HG03097 (cell line): ENCODE measurements at regions not wholly inside any gene's neighbourhood (a gene's known extent, or its start where the extent isn't known, plus 50 kb on each side); places are given as distances from the start of the nearest gene placed in this dataset.

Experiments used
- ATAC-seq: cut with Tn5 transposase; IDR thresholded peaks from one replicate; pipeline ENCODE4 v1.9.1; 2021; ENCODE audit not compliant: unreplicated experiment, low FRiP score

- ATAC-seq = no peak
Measured at GRCh38 chrX:68998716-68999115, 166.5 kb downstream of the PJA1 start.

- no peak for ATAC-seq
Measured at GRCh38 chrX:68997911-68998310, 167.3 kb downstream of the PJA1 start.

GRCh38 chrX:68997511-68997910 is 167.7 kb downstream of the PJA1 start:
- no peak for ATAC-seq

GRCh38 chrX:68995780-68996551 is 167.1 kb downstream of the EFNB1 start:
- no peak for ATAC-seq

GRCh38 chrX:68995386-68995779 is 166.6 kb downstream of the EFNB1 start:
- ATAC-seq = no peak

GRCh38 chrX:68994891-68995255 is 166.1 kb downstream of the EFNB1 start:
- ATAC-seq = no peak

GRCh38 chrX:68994135-68994890 is 165.5 kb downstream of the EFNB1 start:
- no peak for ATAC-seq

GRCh38 chrX:68992821-68993397 is 164.1 kb downstream of the EFNB1 start:
- ATAC-seq = no peak

- ATAC-seq = no peak
Measured at GRCh38 chrX:68991691-68992345, 163.0 kb downstream of the EFNB1 start.

GRCh38 chrX:68990948-68991347 is 162.1 kb downstream of the EFNB1 start:
- ATAC-seq = no peak

- no peak for ATAC-seq
Measured at GRCh38 chrX:68989865-68990606, 161.2 kb downstream of the EFNB1 start.

- no peak for ATAC-seq
Measured at GRCh38 chrX:68989456-68989855, 160.6 kb downstream of the EFNB1 start.

- ATAC-seq = no peak
Measured at GRCh38 chrX:68988865-68989264, 160.0 kb downstream of the EFNB1 start.

- ATAC-seq = no peak
Measured at GRCh38 chrX:68985135-68985755, 156.4 kb downstream of the EFNB1 start.

GRCh38 chrX:68983004-68983857 is 154.4 kb downstream of the EFNB1 start:
- no peak for ATAC-seq

GRCh38 chrX:68982476-68982875 is 153.7 kb downstream of the EFNB1 start:
- no peak for ATAC-seq

- ATAC-seq = no peak
Measured at GRCh38 chrX:68980906-68981616, 152.2 kb downstream of the EFNB1 start.

GRCh38 chrX:68978655-68979054 is 149.8 kb downstream of the EFNB1 start:
- no peak for ATAC-seq

GRCh38 chrX:68978255-68978654 is 149.4 kb downstream of the EFNB1 start:
- no peak for ATAC-seq
